GM18867 (cell line): ENCODE measurements at regions not wholly inside any gene's neighbourhood (a gene's known extent, or its start where the extent isn't known, plus 50 kb on each side); places are given as distances from the start of the nearest gene placed in this dataset.
"Not testable (repeated sequence)": the region's sequence is repeated elsewhere in the genome, so short reads cannot be mapped to it uniquely, and the experiment has no call there.

Experiments
- ATAC-seq: cut with Tn5 transposase; IDR thresholded peaks from one replicate; pipeline ENCODE4 v1.9.1; 2021; ENCODE audit warnings: mild to moderate bottlenecking, moderate library complexity; ENCODE audit not compliant: unreplicated experiment

GRCh38 chr5:131107128-131107527 is 57.9 kb downstream of the HINT1 start:
- ATAC-seq = no peak

- ATAC-seq = no peak
These were observed 60.8 kb downstream of the HINT1 start for GRCh38 chr5:131104169-131104808.

GRCh38 chr5:131096774-131097710 is 68.0 kb downstream of the HINT1 start:
- ATAC-seq = no peak

- ATAC-seq = not testable (repeated sequence)
These were observed 69.5 kb downstream of the HINT1 start for GRCh38 chr5:131095561-131095960.

- ATAC-seq = no peak
These were observed 80.6 kb downstream of the HINT1 start for GRCh38 chr5:131084436-131084835.

GRCh38 chr5:131081913-131082488 is 83.1 kb downstream of the HINT1 start:
- no peak for ATAC-seq

GRCh38 chr5:131081374-131081773 is 83.7 kb downstream of the HINT1 start:
- ATAC-seq = no peak

- no peak for ATAC-seq
These were observed 85.8 kb downstream of the HINT1 start for GRCh38 chr5:131079232-131079631.

GRCh38 chr5:131068893-131069643 is 96.0 kb downstream of the HINT1 start:
- peak; percentile 94 for ATAC-seq

- ATAC-seq = no peak
These were observed 97.0 kb downstream of the HINT1 start for GRCh38 chr5:131068076-131068475.

GRCh38 chr5:131067636-131068035 is 97.4 kb downstream of the HINT1 start:
- ATAC-seq = no peak

GRCh38 chr5:131064669-131065371 is 100.2 kb downstream of the HINT1 start:
- peak; percentile 46 for ATAC-seq

GRCh38 chr5:131042021-131042789 is 122.9 kb downstream of the HINT1 start:
- no peak for ATAC-seq

- no peak for ATAC-seq
These were observed 141.6 kb downstream of the HINT1 start for GRCh38 chr5:131023498-131023865.

GRCh38 chr5:131022811-131023497 is 142.1 kb downstream of the HINT1 start:
- ATAC-seq = no peak

- no peak for ATAC-seq
These were observed 143.4 kb downstream of the HINT1 start for GRCh38 chr5:131021646-131022045.

- ATAC-seq = no peak
These were observed 145.3 kb downstream of the HINT1 start for GRCh38 chr5:131019601-131020315.

- no peak for ATAC-seq
These were observed 145.9 kb downstream of the HINT1 start for GRCh38 chr5:131019111-131019510.

- no peak for ATAC-seq
These were observed 156.7 kb downstream of the HINT1 start for GRCh38 chr5:131008329-131008728.
